Fibroblast of mammary gland (primary cell): ENCODE measurements at regions not wholly inside any gene's neighbourhood (a gene's known extent, or its start where the extent isn't known, plus 50 kb on each side); places are given as distances from the start of the nearest gene placed in this dataset.
A peak's percentile ranks its signal among the peaks of the same experiment; 100 is the strongest.

Source experiments
- DNase-seq: peaks from one replicate; pipeline ENCODE4 v3.0.0-alpha.2; 2010; ENCODE audit warnings: low read depth
- H3K4me3 ChIP-seq: 2 replicates; pipeline ENCODE4 v1.5.1; 2011; ENCODE audit warnings: low read depth, mild to moderate bottlenecking, low read length, moderate library complexity; ENCODE audit not compliant: control insufficient read depth
- CTCF ChIP-seq: conservative IDR thresholded peaks from 2 replicates; pipeline ENCODE4 v1.5.1; 2011; ENCODE audit warnings: low read depth, low read length, inconsistent platforms; ENCODE audit not compliant: control insufficient read depth, insufficient read depth

GRCh38 chr16:85274501-85274900 is 162.2 kb upstream of the CIBAR2 start:
- H3K4me3 ChIP-seq, result no peak overlapping the region
- TF ChIP-seq CTCF, result no peak
- DNase-seq, result no peak

GRCh38 chr16:85274924-85275323 is 162.7 kb upstream of the CIBAR2 start:
- H3K4me3 ChIP-seq, result no peak overlapping the region
- TF ChIP-seq CTCF, result no peak
- no peak for DNase-seq

DNA sequence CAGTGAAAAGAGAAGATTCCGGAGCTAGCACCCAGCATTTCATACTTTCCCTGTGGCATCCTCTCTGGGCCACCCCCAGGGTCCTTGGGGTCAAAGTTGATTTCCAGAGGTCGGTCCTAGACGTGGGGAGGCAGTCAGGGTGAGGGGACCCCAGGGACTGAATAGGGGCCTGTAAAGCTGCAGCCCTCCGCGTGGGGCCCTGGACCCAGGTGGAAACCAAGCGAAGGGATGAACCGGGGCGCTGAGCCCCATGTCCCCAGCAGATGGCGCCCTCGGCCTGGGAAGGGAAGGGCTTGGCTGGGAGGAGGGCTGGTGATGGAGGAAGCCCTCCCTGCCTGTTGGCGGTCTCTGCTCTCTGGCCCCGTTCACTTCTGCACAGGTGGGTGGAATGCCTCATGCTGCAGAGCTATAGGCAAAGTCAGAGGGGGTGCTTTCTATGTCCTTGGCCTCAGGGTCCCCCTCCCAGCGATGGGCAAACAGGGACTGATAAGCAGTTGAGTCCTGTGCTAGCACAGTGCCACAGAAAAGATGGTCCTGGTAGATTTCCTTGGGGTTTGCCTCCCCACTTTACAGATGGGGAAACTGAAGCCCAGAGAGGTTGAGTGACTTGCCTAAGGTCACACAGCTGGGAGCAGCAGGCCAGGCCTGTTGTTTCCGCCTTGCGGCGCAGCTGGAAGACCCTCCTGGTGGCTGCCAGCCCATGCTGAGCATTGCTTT is 163.4 kb upstream of the CIBAR2 start:
- peak; percentile 45 for DNase-seq
- TF ChIP-seq CTCF, result peak; percentile 84
- no peak overlapping the region for H3K4me3 ChIP-seq

DNA sequence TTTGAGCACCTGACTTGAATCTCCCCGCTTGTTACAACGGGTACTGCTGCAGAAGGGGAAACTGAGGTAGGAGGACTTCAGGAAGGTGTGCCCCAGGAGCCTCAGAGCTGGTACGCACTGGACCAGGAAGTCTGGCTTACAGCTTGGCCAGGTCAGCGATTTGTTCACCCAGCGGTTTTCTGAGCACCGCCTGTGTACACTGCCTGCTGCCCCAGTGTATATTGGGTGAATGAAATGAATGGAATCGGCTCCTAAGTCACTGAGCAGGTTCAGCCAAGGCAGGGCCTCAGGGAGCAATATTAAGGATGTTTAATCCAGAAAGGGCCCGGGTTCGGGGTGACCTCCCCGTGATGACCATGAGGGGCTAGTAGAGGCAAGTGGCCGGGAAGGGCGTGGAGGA is 164.0 kb upstream of the CIBAR2 start:
- no peak overlapping the region for H3K4me3 ChIP-seq
- no peak for DNase-seq
- no peak for TF ChIP-seq CTCF

DNA sequence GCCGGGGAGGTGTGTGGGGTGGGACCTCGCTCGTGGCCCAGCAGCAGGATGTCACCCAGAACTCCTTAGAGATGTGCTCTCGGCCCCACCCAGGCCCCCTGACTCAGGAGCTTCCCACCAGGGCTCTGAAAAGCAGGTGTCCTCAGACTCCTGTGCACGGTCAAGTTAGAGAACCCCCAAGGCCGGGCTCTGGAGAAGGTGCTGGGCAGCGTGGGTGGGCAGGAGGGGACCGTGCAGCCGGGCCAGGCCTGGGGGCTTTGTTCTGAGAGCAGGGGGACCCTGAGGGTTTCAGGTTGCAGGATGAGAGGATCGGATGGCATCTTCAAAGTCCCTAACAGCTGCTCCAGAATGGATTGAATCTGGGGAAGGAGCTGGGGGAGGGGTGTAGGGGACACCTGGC is 164.4 kb upstream of the CIBAR2 start:
- no peak overlapping the region for H3K4me3 ChIP-seq
- no peak for TF ChIP-seq CTCF
- DNase-seq, result no peak

- no peak for TF ChIP-seq CTCF
- DNase-seq, result no peak
- H3K4me3 ChIP-seq, result no peak overlapping the region
These were observed 166.6 kb upstream of the CIBAR2 start for GRCh38 chr16:85278839-85279238.

- no peak overlapping the region for H3K4me3 ChIP-seq
- TF ChIP-seq CTCF, result no peak
- no peak for DNase-seq
These were observed 167.1 kb upstream of the CIBAR2 start for GRCh38 chr16:85279402-85279801.
